NCI-H460 (cell line): ENCODE measurements at regions not wholly inside any gene's neighbourhood (a gene's known extent, or its start where the extent isn't known, plus 50 kb on each side); places are given as distances from the start of the nearest gene placed in this dataset.

Experiments
- DNase-seq: peaks from one replicate; pipeline ENCODE4 v3.0.0-alpha.2; 2016; ENCODE audit warnings: low read depth; ENCODE audit errors: extremely low read depth

DNA sequence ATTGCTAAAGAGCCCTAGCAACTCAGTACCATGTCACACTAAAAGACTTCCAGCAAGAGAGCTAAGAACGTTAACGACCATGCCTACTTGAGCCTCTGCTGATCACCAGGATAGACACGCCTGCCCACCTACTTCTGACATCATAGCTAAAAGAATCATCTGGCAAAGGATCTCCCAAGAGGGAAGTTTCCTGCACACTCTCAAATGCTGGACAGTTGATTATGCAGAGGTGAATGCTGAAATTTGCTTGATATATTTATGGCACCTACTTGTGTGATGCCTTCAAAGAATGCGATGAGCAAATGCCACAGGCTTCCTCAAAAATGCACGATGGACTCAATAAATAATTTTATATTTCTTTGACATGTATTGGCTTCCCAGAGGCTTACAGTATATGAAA is 113.6 kb downstream of the GALC start:
- no peak for DNase-seq

- DNase-seq, result no peak
Observed at GRCh38 chr14:87878959-87879358, 114.0 kb downstream of the GALC start.

- no peak for DNase-seq
Observed at GRCh38 chr14:87877877-87878276, 115.1 kb downstream of the GALC start.

DNA sequence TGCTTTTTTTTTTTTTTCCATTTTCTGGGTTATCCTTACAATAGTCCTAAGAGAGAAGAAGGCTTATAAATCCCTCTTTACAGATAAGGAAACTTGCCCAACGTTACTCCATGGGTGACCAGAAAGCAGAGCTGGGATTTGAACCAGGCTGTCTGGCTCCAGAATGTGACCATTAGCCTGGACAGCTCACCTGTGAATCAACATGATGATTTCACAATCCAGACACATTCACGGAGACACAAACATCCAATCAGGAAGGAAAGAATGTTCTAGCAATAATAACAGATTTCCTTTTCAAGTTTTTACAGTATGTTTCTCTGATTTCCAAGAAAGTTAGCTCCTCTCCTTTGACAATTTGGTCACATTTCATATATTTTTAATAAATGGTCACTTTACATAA is 118.3 kb downstream of the GALC start:
- DNase-seq, result no peak

GRCh38 chr14:87873741-87874140 is 119.2 kb downstream of the GALC start:
- DNase-seq, result no peak

DNA sequence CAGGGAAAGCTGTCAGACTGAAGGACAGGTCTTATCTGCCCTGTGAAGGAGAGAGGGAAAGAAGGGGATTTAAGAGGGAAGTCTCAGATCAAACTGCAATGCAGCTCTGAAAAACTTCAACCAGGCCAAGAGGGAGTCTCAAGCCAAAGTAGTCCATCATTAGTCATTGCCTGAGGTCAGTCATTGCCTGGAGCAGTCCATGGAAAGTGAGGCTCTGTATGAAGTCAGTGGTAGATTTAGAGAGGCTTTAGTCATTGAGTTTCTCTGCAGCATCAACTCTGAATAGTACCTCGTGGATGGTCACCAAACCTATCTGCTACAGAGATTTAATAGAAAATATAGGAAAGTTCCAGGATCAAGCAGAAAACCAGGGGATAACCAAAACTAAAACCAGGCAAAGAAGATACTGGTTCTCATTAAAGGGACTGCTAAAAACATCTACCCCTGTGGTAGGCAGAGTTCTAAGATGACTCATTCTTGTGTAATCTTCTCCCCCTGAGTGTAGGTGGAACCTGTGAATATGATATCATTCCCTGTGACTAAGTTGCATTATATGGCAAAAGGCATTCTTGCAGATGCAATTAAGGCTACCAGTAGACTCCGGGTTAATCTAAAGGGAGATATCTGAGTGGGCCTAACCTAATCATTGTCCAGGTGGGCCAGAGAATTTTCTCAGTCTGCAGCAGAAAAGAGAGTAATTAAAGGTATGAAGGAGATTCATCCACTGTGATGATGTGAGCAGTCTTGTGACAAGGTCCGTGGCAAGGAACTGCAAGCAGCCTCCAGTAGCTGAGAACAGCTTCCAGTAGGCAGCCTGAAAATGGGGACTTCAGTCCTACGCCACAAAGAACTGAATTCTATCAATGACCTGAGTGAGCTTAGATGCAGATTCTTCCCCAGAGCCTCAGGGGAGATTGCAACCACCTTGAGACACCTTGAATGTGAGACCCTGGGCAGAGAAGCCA is 123.1 kb downstream of the GALC start:
- DNase-seq, result no peak

DNA sequence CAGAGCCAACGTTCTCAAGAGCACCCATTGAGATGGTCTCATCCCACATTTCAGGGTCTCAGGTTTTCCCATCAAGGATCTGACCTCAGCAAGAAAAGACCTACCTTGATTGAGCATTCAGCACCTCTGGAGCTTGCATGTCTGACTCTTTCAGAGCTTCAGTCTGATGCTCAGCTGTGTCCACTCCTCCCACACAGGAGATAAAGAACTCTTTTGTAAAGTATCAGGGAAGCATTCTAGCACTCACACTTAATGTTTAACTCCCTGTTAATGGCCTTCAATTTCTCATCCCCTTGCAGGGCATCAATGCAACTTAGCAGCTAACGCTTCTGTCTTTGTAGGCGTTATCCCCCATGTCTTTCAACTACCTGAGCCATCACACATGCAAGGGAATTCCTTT is 124.1 kb downstream of the GALC start:
- no peak for DNase-seq

- DNase-seq, result no peak
Observed at GRCh38 chr14:87866116-87866515, 126.9 kb downstream of the GALC start.

GRCh38 chr14:87864356-87865270 is 128.4 kb downstream of the GALC start:
- no peak for DNase-seq

DNA sequence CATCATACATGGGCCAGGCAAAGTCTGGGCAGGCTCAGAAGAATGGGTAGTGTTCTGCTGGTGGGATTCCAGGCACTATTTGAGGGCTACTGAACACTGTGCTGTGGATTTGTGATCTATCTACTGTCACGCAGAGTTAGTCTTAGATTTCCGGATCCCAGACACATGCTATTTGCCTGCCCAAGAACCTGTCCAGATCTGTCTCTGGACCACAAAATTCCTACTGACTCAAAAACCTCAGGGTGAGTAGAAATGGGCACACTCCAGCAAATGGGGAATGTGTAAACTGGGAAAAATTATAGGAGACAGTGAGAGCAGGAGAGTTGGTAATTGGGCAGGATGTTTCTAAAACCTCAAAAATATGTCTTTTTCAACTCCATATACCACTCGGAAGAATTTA is 129.9 kb downstream of the GALC start:
- DNase-seq, result no peak

DNA sequence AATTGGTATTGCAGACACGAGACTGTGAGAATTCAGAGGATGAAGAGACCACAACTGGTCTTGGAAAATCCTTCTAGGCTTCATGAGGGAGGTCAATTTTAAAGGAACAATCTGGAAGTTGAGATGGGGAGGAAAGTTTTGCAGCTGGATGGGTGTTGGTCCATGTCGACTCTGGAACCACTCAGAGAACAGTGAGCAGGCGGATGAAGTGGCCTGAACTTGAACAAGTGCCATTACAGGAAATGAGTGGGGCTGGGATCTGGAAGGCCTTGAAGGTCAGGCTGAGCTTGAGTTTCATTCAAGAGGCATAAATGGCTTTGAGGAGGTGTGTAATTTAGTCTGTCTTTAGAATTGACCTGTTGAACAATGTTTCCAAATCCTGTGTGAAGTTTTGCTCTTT is 140.9 kb downstream of the GALC start:
- no peak for DNase-seq

- no peak for DNase-seq
Observed at GRCh38 chr14:87851190-87851589, 141.8 kb downstream of the GALC start.

DNA sequence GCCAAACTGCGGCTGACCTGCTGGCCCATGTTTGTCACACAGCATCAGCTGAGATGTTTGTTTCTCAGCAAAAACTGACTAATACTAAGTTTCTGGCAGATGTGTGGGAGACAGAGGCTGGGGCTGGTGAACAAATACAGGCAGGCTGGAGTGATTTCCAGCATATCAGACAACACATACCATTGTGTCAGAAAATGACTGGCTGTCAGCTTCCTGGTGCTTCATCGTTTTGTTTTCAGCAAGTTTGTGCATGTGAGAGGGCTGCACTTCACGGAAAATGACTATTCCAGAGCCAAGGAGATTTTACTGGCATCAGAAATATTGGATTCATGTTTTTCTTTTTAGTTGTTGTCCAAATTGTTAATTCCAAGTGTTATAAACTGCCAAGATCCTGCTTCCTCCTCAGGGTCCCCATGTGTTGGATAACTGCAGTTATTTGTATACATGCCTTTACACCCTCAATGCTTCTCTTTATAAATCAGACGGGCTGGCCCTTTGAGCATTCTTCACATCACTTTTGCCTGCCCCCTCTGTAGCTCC is 145.7 kb downstream of the GALC start:
- no peak for DNase-seq

GRCh38 chr14:87840906-87841305 is 152.1 kb downstream of the GALC start:
- no peak for DNase-seq

DNA sequence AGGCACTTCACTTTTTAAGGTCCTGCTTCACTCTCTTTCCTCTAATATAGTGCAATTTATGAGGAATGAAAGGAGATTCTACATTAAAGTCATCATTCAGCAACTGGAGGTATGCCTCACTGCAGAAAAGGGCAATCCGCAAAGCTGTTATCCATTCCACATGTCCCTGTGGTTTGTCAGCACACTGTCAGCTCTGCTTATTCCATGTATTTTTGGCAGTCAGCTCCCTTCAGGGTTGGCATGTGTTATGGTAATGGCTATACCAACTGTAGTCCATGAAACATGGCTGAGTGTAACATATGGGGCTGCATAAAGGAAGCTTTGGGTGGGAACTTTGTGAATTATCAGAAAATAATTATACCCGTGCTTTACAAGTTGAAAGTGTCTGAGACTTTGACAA is 154.1 kb downstream of the GALC start:
- no peak for DNase-seq

- no peak for DNase-seq
Observed at GRCh38 chr14:87837296-87837695, 155.7 kb downstream of the GALC start.

DNA sequence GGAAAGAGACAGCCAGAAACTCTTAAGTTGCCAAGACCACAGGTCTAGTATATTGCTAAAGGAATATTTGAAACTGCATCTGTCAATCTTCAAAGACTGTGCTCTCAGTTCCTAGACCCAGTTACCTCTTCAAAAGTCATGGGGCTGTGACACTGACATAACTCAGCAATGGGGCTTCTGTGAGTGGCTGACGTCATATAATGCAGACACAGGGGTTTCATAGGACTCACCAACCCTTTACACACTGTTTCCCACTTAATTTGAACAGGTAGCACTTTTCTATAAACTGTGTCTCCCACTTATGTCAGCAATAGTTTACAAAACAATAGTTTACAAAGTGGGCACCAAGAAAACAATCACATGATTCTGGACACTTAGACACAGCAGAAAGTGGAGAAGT is 158.4 kb downstream of the GALC start:
- DNase-seq, result no peak

- no peak for DNase-seq
Observed at GRCh38 chr14:87833026-87833425, 160.0 kb downstream of the GALC start.

- DNase-seq, result no peak
Observed at GRCh38 chr14:87830443-87831096, 162.4 kb downstream of the GALC start.

GRCh38 chr14:87829543-87829942 is 163.4 kb downstream of the GALC start:
- DNase-seq, result no peak

DNA sequence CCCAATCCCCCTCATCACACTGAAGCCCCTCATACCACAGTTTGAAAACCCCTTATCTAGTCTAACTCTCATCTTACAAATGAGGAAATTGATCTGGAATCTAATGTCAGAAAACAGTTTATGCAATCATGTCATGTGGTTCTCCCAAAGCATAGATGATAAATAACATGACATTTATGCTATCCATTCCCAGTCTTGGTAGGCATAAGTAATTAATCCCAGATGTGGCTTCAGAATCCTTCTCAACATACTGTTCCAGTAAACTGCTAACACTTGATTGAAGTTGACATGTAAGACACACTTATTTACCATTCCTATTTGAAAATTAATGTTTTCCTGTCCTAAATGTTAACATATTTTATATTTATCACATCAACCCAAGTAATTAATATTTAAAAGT is 168.7 kb downstream of the GALC start:
- DNase-seq, result no peak
